Head of caudate nucleus (tissue), 42 donors: ENCODE measurements at regions not wholly inside any gene's neighbourhood (a gene's known extent, or its start where the extent isn't known, plus 50 kb on each side); places are given as distances from the start of the nearest gene placed in this dataset.

ENCODE experiments used
- DNase-seq, 42 donors: peaks; one replicate each; pipeline versions ENCODE4 v3.0.0 to v3.0.0-alpha.2; 2020 to 2021; ENCODE audit warnings: mixed read lengths in 7 of 42
- intact Hi-C: fragments of 100-400 bp; cut with DNase I; formaldehyde crosslinking; loops from one replicate; pipeline ENCODE4 v1.15.0; 2022

GRCh38 chr22:46071451-46072109 lies 78.7 kb upstream of the PPARA start:
- peak; percentile 83 to 97 (median 94) for DNase-seq
- intact Hi-C loops = loop anchor here (2.0 kb wide), 1 partner anchor 15 kb away; no protein-coding TSS in a partner anchor

GRCh38 chr22:46072110-46072881 lies 78.0 kb upstream of the PPARA start:
- intact Hi-C loops = no loop called here
- DNase-seq = peak in 28 of 42 donors; percentile 14 to 81 (median 56)

GRCh38 chr22:46072981-46073682 lies 77.2 kb upstream of the PPARA start:
- DNase-seq = peak in 24 of 42 donors; percentile 0 to 46 (median 14)
- intact Hi-C loops = no loop called here

GRCh38 chr22:46073683-46074504 lies 76.4 kb upstream of the PPARA start:
- peak in 31 of 42 donors; percentile 15 to 84 (median 64) for DNase-seq
- intact Hi-C loops = no loop called here

- peak in 26 of 42 donors; percentile 3 to 52 (median 26) for DNase-seq
- intact Hi-C loops = no loop called here
These were observed 75.4 kb upstream of the PPARA start for GRCh38 chr22:46074771-46075551.

GRCh38 chr22:46075764-46076531 lies 74.4 kb upstream of the PPARA start:
- peak in 34 of 42 donors; percentile 38 to 87 (median 68) for DNase-seq
- intact Hi-C loops = no loop called here

- DNase-seq = peak in 28 of 42 donors; percentile 18 to 77 (median 40)
- intact Hi-C loops = no loop called here
These were observed 73.5 kb upstream of the PPARA start for GRCh38 chr22:46076651-46077339.

GRCh38 chr22:46077669-46078099 lies 72.6 kb upstream of the PPARA start:
- intact Hi-C loops = no loop called here
- DNase-seq = peak in 25 of 42 donors; percentile 1 to 45 (median 14)

GRCh38 chr22:46078241-46079092 lies 71.9 kb upstream of the PPARA start:
- peak in 34 of 42 donors; percentile 58 to 88 (median 73) for DNase-seq
- intact Hi-C loops = no loop called here

- intact Hi-C loops = no loop called here
- peak in 16 of 42 donors; percentile 2 to 44 (median 14) for DNase-seq
These were observed 71.0 kb upstream of the PPARA start for GRCh38 chr22:46079093-46079860.

- intact Hi-C loops = no loop called here
- DNase-seq = peak; percentile 88 to 98 (median 94)
These were observed 70.2 kb upstream of the PPARA start for GRCh38 chr22:46079861-46080821.

- intact Hi-C loops = no loop called here
These were observed 69.1 kb upstream of the PPARA start for GRCh38 chr22:46081036-46081830.

GRCh38 chr22:46081831-46082210 lies 68.5 kb upstream of the PPARA start:
- peak in 24 of 42 donors; percentile 9 to 76 (median 52) for DNase-seq
- intact Hi-C loops = no loop called here

More at GRCh38 chr22:46081036-46081830, 69.1 kb upstream of the PPARA start:
- DNase-seq = peak in 37 of 42 donors; percentile 60 to 88 (median 75)
